A673 (cell line): ENCODE measurements at regions not wholly inside any gene's neighbourhood (a gene's known extent, or its start where the extent isn't known, plus 50 kb on each side); places are given as distances from the start of the nearest gene placed in this dataset.

Source experiments
- EZH2 ChIP-seq: fragments of 200-600 bp; sonication (generic); IDR thresholded peaks from 2 replicates; pipeline ENCODE4 v1.6.1; 2017; ENCODE audit warnings: borderline replicate concordance, low read depth, mild to moderate bottlenecking, mixed read lengths, antibody characterized with exemption, low read length; ENCODE audit not compliant: poor library complexity, severe bottlenecking
- TF ChIP-seq, protein P1 (sequence below): fragments of 300-800, 200-600 bp; sonication (generic); conservative IDR thresholded peaks from 2 replicates; pipeline ENCODE4 v1.5.1; 2017; ENCODE audit warnings: low read depth, mild to moderate bottlenecking, antibody characterized with exemption, low read length, moderate library complexity, mixed read lengths

DNA sequence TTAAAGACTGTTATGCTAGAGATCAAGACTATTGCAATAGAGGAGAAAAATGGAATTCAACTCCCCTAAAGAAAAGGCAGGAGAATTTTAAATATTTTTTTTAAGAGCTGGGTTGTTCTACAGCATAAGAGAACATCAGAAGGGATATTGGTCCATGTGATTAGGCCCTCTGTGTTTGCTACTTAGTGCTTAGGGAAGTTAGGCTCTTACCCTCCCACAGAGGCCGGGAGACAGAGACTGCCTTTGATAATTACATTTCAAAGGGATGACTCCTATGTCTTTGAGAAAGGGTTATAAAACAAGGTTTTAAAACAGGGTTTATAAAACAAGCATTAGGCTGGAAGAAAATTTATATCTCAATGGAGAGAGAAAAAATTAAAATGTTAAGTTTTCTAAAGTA is 1248.1 kb upstream of the PCDH20 start:
- TF ChIP-seq, protein P1, sequence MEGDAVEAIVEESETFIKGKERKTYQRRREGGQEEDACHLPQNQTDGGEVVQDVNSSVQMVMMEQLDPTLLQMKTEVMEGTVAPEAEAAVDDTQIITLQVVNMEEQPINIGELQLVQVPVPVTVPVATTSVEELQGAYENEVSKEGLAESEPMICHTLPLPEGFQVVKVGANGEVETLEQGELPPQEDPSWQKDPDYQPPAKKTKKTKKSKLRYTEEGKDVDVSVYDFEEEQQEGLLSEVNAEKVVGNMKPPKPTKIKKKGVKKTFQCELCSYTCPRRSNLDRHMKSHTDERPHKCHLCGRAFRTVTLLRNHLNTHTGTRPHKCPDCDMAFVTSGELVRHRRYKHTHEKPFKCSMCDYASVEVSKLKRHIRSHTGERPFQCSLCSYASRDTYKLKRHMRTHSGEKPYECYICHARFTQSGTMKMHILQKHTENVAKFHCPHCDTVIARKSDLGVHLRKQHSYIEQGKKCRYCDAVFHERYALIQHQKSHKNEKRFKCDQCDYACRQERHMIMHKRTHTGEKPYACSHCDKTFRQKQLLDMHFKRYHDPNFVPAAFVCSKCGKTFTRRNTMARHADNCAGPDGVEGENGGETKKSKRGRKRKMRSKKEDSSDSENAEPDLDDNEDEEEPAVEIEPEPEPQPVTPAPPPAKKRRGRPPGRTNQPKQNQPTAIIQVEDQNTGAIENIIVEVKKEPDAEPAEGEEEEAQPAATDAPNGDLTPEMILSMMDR, result no peak
- no peak for TF ChIP-seq EZH2
